NCI-H460 (cell line): ENCODE measurements at regions not wholly inside any gene's neighbourhood (a gene's known extent, or its start where the extent isn't known, plus 50 kb on each side); places are given as distances from the start of the nearest gene placed in this dataset.
A peak's percentile ranks its signal among the peaks of the same experiment; 100 is the strongest.
"Not testable (repeated sequence)": the region's sequence is repeated elsewhere in the genome, so short reads cannot be mapped to it uniquely, and the experiment has no call there.

Experiments
- DNase-seq: peaks from one replicate; pipeline ENCODE4 v3.0.0-alpha.2; 2016; ENCODE audit warnings: low read depth; ENCODE audit errors: extremely low read depth

- peak; percentile 71 for DNase-seq
Measured at GRCh38 chr3:187850258-187850921, 105.1 kb upstream of the BCL6 start.

GRCh38 chr3:187852842-187853730, 107.8 kb upstream of the BCL6 start:
- DNase-seq, result no peak

GRCh38 chr3:187855131-187855530, 109.9 kb upstream of the BCL6 start:
- no peak for DNase-seq

- no peak for DNase-seq
Measured at GRCh38 chr3:187856555-187856954, 111.3 kb upstream of the BCL6 start.

- DNase-seq, result no peak
Measured at GRCh38 chr3:187858041-187858440, 112.8 kb upstream of the BCL6 start.

GRCh38 chr3:187858711-187859110, 113.4 kb upstream of the BCL6 start:
- DNase-seq, result no peak

- not testable (repeated sequence) for DNase-seq
Measured at GRCh38 chr3:187862701-187863277, 117.5 kb upstream of the BCL6 start.

GRCh38 chr3:187870360-187871203, 125.3 kb upstream of the BCL6 start:
- no peak for DNase-seq

GRCh38 chr3:187871204-187871591, 125.9 kb upstream of the BCL6 start:
- DNase-seq, result no peak

GRCh38 chr3:187871848-187872247, 126.6 kb upstream of the BCL6 start:
- DNase-seq, result no peak

- no peak for DNase-seq
Measured at GRCh38 chr3:187873843-187874242, 128.6 kb upstream of the BCL6 start.

- no peak for DNase-seq
Measured at GRCh38 chr3:187875863-187876262, 130.6 kb upstream of the BCL6 start.

GRCh38 chr3:187878772-187879518, 133.7 kb upstream of the BCL6 start:
- DNase-seq, result no peak

- no peak for DNase-seq
Measured at GRCh38 chr3:187880441-187880840, 135.2 kb upstream of the BCL6 start.

- DNase-seq, result no peak
Measured at GRCh38 chr3:187880851-187881250, 135.6 kb upstream of the BCL6 start.

- no peak for DNase-seq
Measured at GRCh38 chr3:187888701-187889100, 143.4 kb upstream of the BCL6 start.

- DNase-seq, result no peak
Measured at GRCh38 chr3:187889106-187889505, 143.8 kb upstream of the BCL6 start.

GRCh38 chr3:187889601-187890404, 144.5 kb upstream of the BCL6 start:
- DNase-seq, result peak; percentile 13

- DNase-seq, result peak; percentile 38
Measured at GRCh38 chr3:187890405-187890752, 145.1 kb upstream of the BCL6 start.
